SK-N-SH (cell line): ENCODE measurements at regions not wholly inside any gene's neighbourhood (a gene's known extent, or its start where the extent isn't known, plus 50 kb on each side); places are given as distances from the start of the nearest gene placed in this dataset.

Experiments
- CTCF ChIA-PET: fragments of 300-600, 350-600 bp; formaldehyde crosslinking; extraction: SDS; loops from one replicate; lab custom pipeline; 2021; lab: Yijun Ruan, JAX
- POLR2A ChIA-PET: fragments of 350-600 bp; sonication (Branson Sonifier 250); formaldehyde crosslinking; extraction: SDS; loops from one replicate; lab custom pipeline; 2020; ENCODE audit warnings: antibody characterized with exemption, inconsistent platforms; lab: Yijun Ruan, JAX
- DNase-seq: peaks from one replicate; pipeline ENCODE4 v3.0.0; 2012
- H2AFZ ChIP-seq: fragments of 200-600 bp; sonication (generic); 2 replicates; pipeline ENCODE4 v1.8.1; 2016; ENCODE audit warnings: antibody characterized with exemption, mild to moderate bottlenecking, low read depth
- H3F3A ChIP-seq: fragments of 200-600 bp; sonication (generic); replicated peaks from 2 replicates; pipeline ENCODE3; 2016; ENCODE audit warnings: antibody characterized with exemption, mild to moderate bottlenecking; ENCODE audit not compliant: insufficient read depth
- H3K27ac ChIP-seq, 2 experiments: fragments of 200-500 bp in 1 of 2; fragments of 200-600 bp in 1 of 2; sonication (Bioruptor generic) in 1 of 2; sonication (generic), shearing (Covaris generic) in 1 of 2; 2 replicates each; pipeline versions ENCODE4 v1.5.1 to v1.6.1; 2014 to 2016; ENCODE audit warnings: low read depth in 2 of 2, inconsistent platforms in 1 of 2, low read length in 1 of 2, mild to moderate bottlenecking in 1 of 2, mixed read lengths in 1 of 2
- H3K27me3 ChIP-seq: fragments of 200-600 bp; sonication (generic), shearing (Covaris generic); 2 replicates; pipeline ENCODE4 v1.6.1; 2016; ENCODE audit warnings: mixed run types; ENCODE audit not compliant: insufficient read depth
- H3K36me3 ChIP-seq, 2 experiments: fragments of 200-500 bp in 1 of 2; fragments of 200-600 bp in 1 of 2; sonication (Bioruptor generic) in 1 of 2; sonication (generic) in 1 of 2; replicated peaks in 1 of 2; 2 replicates each; pipeline versions ENCODE3 to v1.5.1; 2014 to 2016; ENCODE audit warnings: low read length in 1 of 2, mild to moderate bottlenecking in 1 of 2; ENCODE audit not compliant: insufficient read depth in 2 of 2, control insufficient read depth in 1 of 2
- H3K4me1 ChIP-seq, 2 experiments: fragments of 200-500 bp in 1 of 2; fragments of 200-600 bp in 1 of 2; sonication (Bioruptor generic) in 1 of 2; sonication (generic), shearing (Covaris generic) in 1 of 2; 2 replicates each; pipeline versions ENCODE4 v1.5.1 to v1.6.1; 2014 to 2016; ENCODE audit warnings: low read depth in 1 of 2, low read length in 1 of 2, mixed run types in 1 of 2; ENCODE audit not compliant: insufficient read depth in 2 of 2, control insufficient read depth in 1 of 2
- H3K4me2 ChIP-seq: fragments of 200-600 bp; sonication (generic), shearing (Covaris generic); 2 replicates; pipeline ENCODE4 v1.6.1; 2017; ENCODE audit warnings: mixed run types
- H3K4me3 ChIP-seq, 2 experiments: fragments of 200-500 bp in 1 of 2; fragments of 200-600 bp in 1 of 2; sonication (Bioruptor generic) in 1 of 2; sonication (generic), shearing (Covaris generic) in 1 of 2; 2 replicates each; pipeline versions ENCODE4 v1.5.1 to v1.8.1; 2014 to 2016; ENCODE audit warnings: low read depth in 2 of 2, inconsistent platforms in 1 of 2, low read length in 1 of 2, mild to moderate bottlenecking in 1 of 2, mixed read lengths in 1 of 2, moderate library complexity in 1 of 2
- H3K79me2 ChIP-seq: fragments of 200-600 bp; sonication (generic); 2 replicates; pipeline ENCODE4 v1.8.1; 2017; ENCODE audit warnings: mild to moderate bottlenecking; ENCODE audit not compliant: insufficient read depth
- H3K9ac ChIP-seq: fragments of 200-600 bp; sonication (generic); 2 replicates; pipeline ENCODE4 v1.6.1; 2017; ENCODE audit warnings: mixed run types
- H3K9me2 ChIP-seq: fragments of 200-600 bp; sonication (generic); 2 replicates; pipeline ENCODE4 v1.6.1; 2017; ENCODE audit warnings: mixed run types
- H3K9me3 ChIP-seq: fragments of 200-600 bp; sonication (generic); 2 replicates; pipeline ENCODE4 v1.6.1; 2017; ENCODE audit warnings: mixed run types, mild to moderate bottlenecking, moderate library complexity
- H4K20me1 ChIP-seq: fragments of 200-600 bp; sonication (generic); 2 replicates; pipeline ENCODE4 v1.6.1; 2017; ENCODE audit warnings: mild to moderate bottlenecking, mixed run types; ENCODE audit not compliant: insufficient read depth
- CTCF ChIP-seq: fragments of 200-600 bp; sonication (generic); IDR thresholded peaks from 2 replicates; pipeline ENCODE4 v1.6.1; 2017; ENCODE audit warnings: antibody characterized with exemption, mild to moderate bottlenecking, moderate library complexity
- ELF1 ChIP-seq: IDR thresholded peaks from 2 replicates; pipeline ENCODE4 v1.4.0; 2012
- EP300 ChIP-seq, 2 experiments: IDR thresholded peaks; 2 replicates each; pipeline versions ENCODE4 v1.4.0 to v1.6.1; 2012; ENCODE audit warnings: borderline replicate concordance in 1 of 2, low read depth in 1 of 2, low read length in 1 of 2
- FOXJ3 ChIP-seq: sonication (generic); formaldehyde crosslinking; IDR thresholded peaks from 2 replicates; pipeline ENCODE4 v1.5.1; 2020; ENCODE audit warnings: mild to moderate bottlenecking, missing genetic modification reagents
- FOXM1 ChIP-seq: IDR thresholded peaks from 2 replicates; pipeline ENCODE4 v1.4.0; 2012; ENCODE audit warnings: low read depth, mild to moderate bottlenecking
- GABPA ChIP-seq: IDR thresholded peaks from 2 replicates; pipeline ENCODE4 v1.4.0; 2012; ENCODE audit warnings: low read depth, mild to moderate bottlenecking
- IRF3 ChIP-seq: fragments of 150-350 bp; IDR thresholded peaks from 2 replicates; pipeline ENCODE4 v1.6.1; 2016; ENCODE audit warnings: mild to moderate bottlenecking, low read depth, low read length
- JUND ChIP-seq: IDR thresholded peaks from 2 replicates; pipeline ENCODE4 v1.4.0; 2012
- MAX ChIP-seq: IDR thresholded peaks from 2 replicates; pipeline ENCODE4 v1.4.0; 2012; ENCODE audit warnings: low read depth
- MEF2A ChIP-seq: IDR thresholded peaks from 2 replicates; pipeline ENCODE4 v1.4.0; 2012; ENCODE audit warnings: low read depth, borderline replicate concordance
- MXI1 ChIP-seq: IDR thresholded peaks from 2 replicates; pipeline ENCODE4 v1.6.1; 2012; ENCODE audit warnings: mild to moderate bottlenecking, low read depth, low read length, improper control_type of control experiment
- NFIC ChIP-seq: IDR thresholded peaks from 2 replicates; pipeline ENCODE4 v1.4.0; 2012; ENCODE audit warnings: borderline replicate concordance
- POLR2AphosphoS5 ChIP-seq: IDR thresholded peaks from 2 replicates; pipeline ENCODE4 v1.6.1; 2012; ENCODE audit warnings: low read depth, low read length
- RAD21 ChIP-seq: IDR thresholded peaks from 2 replicates; pipeline ENCODE4 v1.6.1; 2012; ENCODE audit warnings: mild to moderate bottlenecking, low read length
- RCOR1 ChIP-seq: fragments of 150-350 bp; IDR thresholded peaks from 2 replicates; pipeline ENCODE4 v1.6.1; 2017; ENCODE audit warnings: antibody characterized with exemption, low read length
- RFX5 ChIP-seq: IDR thresholded peaks from 2 replicates; pipeline ENCODE4 v1.6.1; 2012; ENCODE audit warnings: mild to moderate bottlenecking, improper control_type of control experiment, low read length
- SIN3A ChIP-seq: IDR thresholded peaks from 2 replicates; pipeline ENCODE4 v1.6.1; 2012; ENCODE audit warnings: low read depth, mild to moderate bottlenecking, low read length, moderate library complexity, borderline replicate concordance
- SMC3 ChIP-seq: IDR thresholded peaks from 2 replicates; pipeline ENCODE4 v1.6.1; 2012; ENCODE audit warnings: low read depth, low read length, improper control_type of control experiment
- TAF1 ChIP-seq: IDR thresholded peaks from 2 replicates; pipeline ENCODE4 v1.6.1; 2012; ENCODE audit warnings: low read depth, mild to moderate bottlenecking, low read length, moderate library complexity, borderline replicate concordance
- TCF12 ChIP-seq: IDR thresholded peaks from 2 replicates; pipeline ENCODE4 v1.4.0; 2012
- TEAD4 ChIP-seq: IDR thresholded peaks from 2 replicates; pipeline ENCODE4 v1.4.0; 2012; ENCODE audit warnings: mild to moderate bottlenecking, borderline replicate concordance; ENCODE audit not compliant: insufficient read depth
- USF1 ChIP-seq: IDR thresholded peaks from 2 replicates; pipeline ENCODE4 v1.4.0; 2012; ENCODE audit warnings: low read depth, borderline replicate concordance
- WGBS: methylation state at CpG from one replicate; pipeline ENCODE4 v1.1.6; 2017; ENCODE audit warnings: low lambda C conversion rate; 5-methylcytosine and 5-hydroxymethylcytosine counted together

- no peak overlapping the region for H3K27ac ChIP-seq
- TF ChIP-seq USF1, result no peak
- TF ChIP-seq MEF2A, result no peak
- TF ChIP-seq TCF12, result no peak
- no peak for TF ChIP-seq TAF1
- TF ChIP-seq CTCF, result no peak
- no peak for TF ChIP-seq POLR2AphosphoS5
- TF ChIP-seq EP300 (IDR thresholded peaks at IDR 0.05; ENCODE audit: borderline replicate concordance in 1 of 2, low read depth in 1 of 2, low read length in 1 of 2), result no peak
- no peak for TF ChIP-seq GABPA
- no peak for TF ChIP-seq SMC3
- TF ChIP-seq RFX5, result no peak
- TF ChIP-seq TEAD4, result no peak
- no peak for TF ChIP-seq IRF3
- no peak for TF ChIP-seq MAX
- H3K4me1 ChIP-seq, result no peaks in the 10 kb centered on the region; a peak in 1 of 4 replicates
- H3K4me3 ChIP-seq, result no peak overlapping the region
- H3K9ac ChIP-seq, result no peak overlapping the region
- H3K4me2 ChIP-seq, result no peak overlapping the region
- WGBS, result 10% methylated on average over 2 of the region's 2 CpGs
- no peaks in the 10 kb centered on the region for H3K9me2 ChIP-seq
- no peak overlapping the region for H2AFZ ChIP-seq
- ChIA-PET CTCF (interaction anchor here (1.2 kb wide), 1 partner anchor 10 kb away, joined by 4 read pairs; no protein-coding TSS in a partner anchor), POLR2A (no interaction called here)
- no peaks in the 10 kb centered on the region for H3K27me3 ChIP-seq
- DNase-seq, result no peak
- no peaks in the 10 kb centered on the region for H3F3A ChIP-seq
- H3K79me2 ChIP-seq, result no peaks in the 10 kb centered on the region
- H3K9me3 ChIP-seq, result no peaks in the 10 kb centered on the region
- no peaks in the 10 kb centered on the region for H3K36me3 ChIP-seq
- no peaks in the 10 kb centered on the region for H4K20me1 ChIP-seq
These were observed 722.2 kb upstream of the SEMA6A start for GRCh38 chr5:117296872-117297271.

- DNase-seq, result no peak
- Histone ChIP-seq H3K4me1 (no peaks in the 10 kb centered on the region; a peak in 1 of 4 replicates), H3K9me2 (no peaks in the 10 kb centered on the region), H3K27me3 (no peaks in the 10 kb centered on the region), H3K4me3 (no peak overlapping the region), H3K36me3 (no peaks in the 10 kb centered on the region), H3F3A (no peaks in the 10 kb centered on the region), H3K27ac (no peak overlapping the region), H3K4me2 (no peak overlapping the region), H4K20me1 (no peaks in the 10 kb centered on the region), H3K9me3 (no peaks in the 10 kb centered on the region; the same call in 1 of the 2 replicates), H3K79me2 (no peaks in the 10 kb centered on the region), H3K9ac (no peak overlapping the region), H2AFZ (no peak overlapping the region)
- WGBS, result 14% methylated on average over 1 of the region's 1 CpG
- CTCF ChIA-PET, result no interaction called here
- POLR2A ChIA-PET, result no interaction called here
- TF ChIP-seq NFIC, result no peak
- TF ChIP-seq RAD21, result no peak
- TF ChIP-seq FOXM1, result no peak
- TF ChIP-seq USF1, result no peak
- TF ChIP-seq RCOR1, result no peak
- TF ChIP-seq EP300 (IDR thresholded peaks at IDR 0.05; ENCODE audit: borderline replicate concordance in 1 of 2, low read depth in 1 of 2, low read length in 1 of 2), result no peak
- no peak for TF ChIP-seq SMC3
- TF ChIP-seq FOXJ3 (CRISPR knock-in tag), result no peak
- no peak for TF ChIP-seq POLR2AphosphoS5
- TF ChIP-seq ELF1, result no peak
- no peak for TF ChIP-seq MAX
- no peak for TF ChIP-seq CTCF
- no peak for TF ChIP-seq SIN3A
- TF ChIP-seq MEF2A, result no peak
- no peak for TF ChIP-seq MXI1
- no peak for TF ChIP-seq GABPA
- TF ChIP-seq JUND, result no peak
These were observed 721.3 kb upstream of the SEMA6A start for GRCh38 chr5:117295941-117296340.
